K562 (cell line): ENCODE measurements at regions not wholly inside any gene's neighbourhood (a gene's known extent, or its start where the extent isn't known, plus 50 kb on each side); places are given as distances from the start of the nearest gene placed in this dataset.

Experiments used
- ATAC-seq: fragments of 200-7000 bp; cut with Tn5 transposase; 3 replicates; pipeline ENCODE4 v1.9.1; 2020; ENCODE audit warnings: moderate library complexity
- BruUV-seq: library from RNA; stranded (reverse); fragments of 400-500 nt; replicated peaks from 2 replicates; lab custom pipeline; 2021; lab: Mats Ljungman, UMichigan
- CTCF ChIA-PET: fragments of 300-600 bp; formaldehyde crosslinking; extraction: SDS; loops from one replicate; lab custom pipeline; 2021; ENCODE audit warnings: low intra/inter-chr PET ratio; lab: Yijun Ruan, JAX
- POLR2A ChIA-PET: fragments of 300-600, 350-650 bp; sonication (Branson Sonifier 250); formaldehyde crosslinking; extraction: SDS; loops from one replicate; lab custom pipeline; 2021; ENCODE audit warnings: antibody characterized with exemption, inconsistent platforms; lab: Yijun Ruan, JAX
- DNase-seq, 4 experiments: peaks; one replicate each; pipeline versions ENCODE4 v3.0.0 to v3.0.0-alpha.2; 2011 to 2018; ENCODE audit warnings: low spot score in 3 of 4, mixed read lengths in 3 of 4; ENCODE audit errors: extremely low read depth in 1 of 4
- FAIRE-seq: peaks from 2 replicates; lab custom pipeline; 2011; peaks lifted over from hg19 to GRCh38; lab: Jason Lieb, UNC
- H2AFZ ChIP-seq: 2 replicates; pipeline ENCODE4 v1.6.0; 2011; ENCODE audit warnings: low read depth, low read length, control low read depth, inconsistent platforms
- H3K27ac ChIP-seq: fragments of 200-600 bp; 3 replicates; pipeline ENCODE4 v1.8.0; 2011; ENCODE audit warnings: low read depth, mild to moderate bottlenecking, control low read depth, inconsistent platforms, low read length, moderate library complexity, mixed read lengths; ENCODE audit errors: extremely low read depth
- H3K27me3 ChIP-seq, 2 experiments: fragments of 300-600 bp in 1 of 2; 2 replicates in 1 of 2; 3 replicates in 1 of 2; pipeline versions ENCODE4 v1.6.0 to v1.8.0; 2011; ENCODE audit warnings: inconsistent platforms in 2 of 2, low read length in 2 of 2, mild to moderate bottlenecking in 1 of 2, mixed read lengths in 1 of 2, moderate library complexity in 1 of 2; ENCODE audit not compliant: control insufficient read depth in 2 of 2, insufficient read depth in 2 of 2
- H3K36me3 ChIP-seq: fragments of 300-600 bp; 3 replicates; pipeline ENCODE4 v1.8.0; 2011; ENCODE audit warnings: mild to moderate bottlenecking, low read length, inconsistent platforms; ENCODE audit not compliant: control insufficient read depth, insufficient read depth
- H3K4me1 ChIP-seq, 2 experiments: fragments of 200-600 bp in 1 of 2; replicated peaks in 1 of 2; 2 replicates in 1 of 2; 3 replicates in 1 of 2; pipeline versions ENCODE4 v1.5.1 to v1.8.0; 2011; ENCODE audit warnings: inconsistent platforms in 2 of 2, low read length in 2 of 2, mild to moderate bottlenecking in 1 of 2, mixed read lengths in 1 of 2, moderate library complexity in 1 of 2; ENCODE audit not compliant: control insufficient read depth in 2 of 2, insufficient read depth in 2 of 2
- H3K4me2 ChIP-seq: 2 replicates; pipeline ENCODE4 v1.6.1; 2011; ENCODE audit warnings: low read length, control low read depth, inconsistent platforms, mixed read lengths; ENCODE audit not compliant: insufficient read depth
- H3K4me3 ChIP-seq: fragments of 200-600 bp; sonication (generic), shearing (Covaris generic); 2 replicates; pipeline ENCODE4 v1.5.1; 2016; ENCODE audit warnings: control low read depth, inconsistent platforms
- H3K79me2 ChIP-seq: fragments of 200-600 bp; 3 replicates; pipeline ENCODE4 v1.8.0; 2011; ENCODE audit warnings: low read length, inconsistent platforms; ENCODE audit not compliant: control insufficient read depth, insufficient read depth
- H3K9ac ChIP-seq, 2 experiments: 2 replicates each; pipeline versions ENCODE4 v1.6.0 to v1.6.1; 2011; ENCODE audit warnings: low read depth in 2 of 2, low read length in 2 of 2, control low read depth in 1 of 2, inconsistent platforms in 1 of 2, mild to moderate bottlenecking in 1 of 2, mixed read lengths in 1 of 2; ENCODE audit not compliant: insufficient read depth in 1 of 2
- H3K9me1 ChIP-seq: one replicate; pipeline ENCODE4 v1.6.0; 2011; ENCODE audit warnings: inconsistent platforms, mild to moderate bottlenecking, low read length, moderate library complexity; ENCODE audit not compliant: control insufficient read depth, insufficient read depth
- H3K9me3 ChIP-seq: replicated peaks from 2 replicates; pipeline ENCODE4 v1.5.1; 2011; ENCODE audit warnings: low read depth, low read length, inconsistent platforms; ENCODE audit not compliant: control insufficient read depth, insufficient read depth
- H4K20me1 ChIP-seq: replicated peaks from 2 replicates; pipeline ENCODE4 v1.6.1; 2011; ENCODE audit warnings: low read length, inconsistent platforms, mixed read lengths; ENCODE audit not compliant: control insufficient read depth, insufficient read depth
- BRCA1 ChIP-seq, 2 experiments: fragments of 450-650 bp in 1 of 2; sonication (generic) in 1 of 2; formaldehyde crosslinking in 1 of 2; IDR thresholded peaks; 2 replicates each; pipeline versions ENCODE4 v1.5.0 to v1.6.1; 2017 to 2020; ENCODE audit warnings: mild to moderate bottlenecking in 1 of 2, missing genetic modification reagents in 1 of 2
- FOXA1 ChIP-seq: fragments of 450-650 bp; IDR thresholded peaks from 2 replicates; pipeline ENCODE4 v1.6.1; 2016; ENCODE audit warnings: mild to moderate bottlenecking, borderline replicate concordance
- L3MBTL2 ChIP-seq: fragments of 450-650 bp; IDR thresholded peaks from 2 replicates; pipeline ENCODE4 v1.6.1; 2016; ENCODE audit warnings: mild to moderate bottlenecking, moderate library complexity
- MEF2A ChIP-seq: IDR thresholded peaks from 2 replicates; pipeline ENCODE4 v1.6.1; 2011; ENCODE audit warnings: low read depth, mild to moderate bottlenecking, low read length, moderate library complexity; ENCODE audit not compliant: control insufficient read depth
- ZNF780A ChIP-seq: fragments of 250-450 bp; sonication (Bioruptor Pico); IDR thresholded peaks from 2 replicates; pipeline ENCODE4 v1.5.0; 2021; ENCODE audit warnings: mild to moderate bottlenecking
- WGBS: fragments of 100-300 bp; shearing (Covaris generic); methylation state at CpG from one replicate; pipeline ENCODE4 v1.1.6; 2016; ENCODE audit warnings: low coverage, mixed read lengths; ENCODE audit not compliant: insufficient coverage; ENCODE audit errors: missing lambda C conversion rate; 5-methylcytosine and 5-hydroxymethylcytosine counted together
- in situ Hi-C: fragments of 300-500 bp; cut with MboI; formaldehyde crosslinking; loops from 4 replicates; pipeline ENCODE4 v1.15.0; 2018; ENCODE audit warnings: inconsistent platforms, mixed read lengths
- intact Hi-C: fragments of 100-400 bp; cut with micrococcal nuclease; formaldehyde crosslinking; loops from 2 replicates; pipeline ENCODE4 v1.14.2; 2022

DNA sequence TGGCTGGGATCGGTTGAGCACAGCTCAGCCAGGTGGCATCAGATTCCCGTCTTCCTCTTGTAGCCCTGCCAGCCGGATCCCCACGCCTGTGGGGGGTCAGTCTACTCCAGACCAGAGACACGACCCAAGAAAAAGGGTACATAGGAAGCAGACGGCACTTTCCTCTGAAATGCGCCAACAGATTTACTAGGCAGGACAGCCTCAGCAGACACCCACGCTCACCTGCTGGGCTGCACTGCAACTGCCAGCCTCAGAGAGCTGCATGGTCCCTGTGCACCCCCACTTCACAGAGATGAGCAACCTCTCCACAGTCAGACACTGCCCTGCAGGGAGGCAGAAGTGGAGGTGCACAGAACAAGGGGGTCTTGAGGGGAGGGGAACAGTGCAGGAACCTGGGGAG, 75.7 kb upstream of the OTOS start:
- Histone ChIP-seq H3K36me3 (no peaks in the 10 kb centered on the region), H4K20me1 (no peaks in the 10 kb centered on the region), H3K4me3 (no peak overlapping the region), H3K9me3 (no peaks in the 10 kb centered on the region), H3K79me2 (no peaks in the 10 kb centered on the region), H3K27me3 (peaks cover 4 to 33% of the 10 kb centered on the region in 2 experiments; a peak in 4 of 5 replicates), H2AFZ (no peak overlapping the region), H3K4me2 (no peak overlapping the region), H3K9ac (no peak overlapping the region), H3K27ac (no peak overlapping the region), H3K4me1 (no peaks in the 10 kb centered on the region), H3K9me1 (no peaks in the 10 kb centered on the region)
- ATAC-seq (no peak), FAIRE-seq (no peak), DNase-seq (no peak)
- intact Hi-C loops = no loop called here
- ChIA-PET POLR2A (no interaction called here), CTCF (no interaction called here)
- 2% methylated on average over 8 of the region's 8 CpGs for WGBS
- in situ Hi-C loops = no loop called here
- TF ChIP-seq MEF2A = no peak
- TF ChIP-seq FOXA1 = no peak
- no peak for TF ChIP-seq L3MBTL2
- TF ChIP-seq ZNF780A (CRISPR knock-in tag) = no peak
- TF ChIP-seq BRCA1 (IDR thresholded peaks at IDR 0.05) = no peak
- TF ChIP-seq BRCA1 (CRISPR knock-in tag; IDR thresholded peaks at IDR 0.05) = no peak
- BruUV-seq = no TSS peak
